ENCODE measurements at regions not wholly inside any gene's neighbourhood (a gene's known extent, or its start where the extent isn't known, plus 50 kb on each side); places are given as distances from the start of the nearest gene placed in this dataset.

- Histone ChIP-seq H3K4me3 (no peak overlapping the region), H3K27ac (no peak overlapping the region), H3K4me1 (ENCODE audit: low read depth) (peaks cover 2% of the 10 kb centered on the region), H3K36me3 (no peaks in the 10 kb centered on the region), H3K27me3 (peaks cover 19% of the 10 kb centered on the region), H3K9me3 (ENCODE audit: low read depth) (no peaks in the 10 kb centered on the region)
- TF ChIP-seq CTCF (IDR thresholded peaks at IDR 0.05; ENCODE audit: low read depth, low read length): no peak
- DNase-seq (ENCODE audit: low read depth in 1 of 2, low spot score in 1 of 2): no peak
Observed at GRCh38 chr4:128579154-128579853, 230.2 kb upstream of the JADE1 start.

DNA sequence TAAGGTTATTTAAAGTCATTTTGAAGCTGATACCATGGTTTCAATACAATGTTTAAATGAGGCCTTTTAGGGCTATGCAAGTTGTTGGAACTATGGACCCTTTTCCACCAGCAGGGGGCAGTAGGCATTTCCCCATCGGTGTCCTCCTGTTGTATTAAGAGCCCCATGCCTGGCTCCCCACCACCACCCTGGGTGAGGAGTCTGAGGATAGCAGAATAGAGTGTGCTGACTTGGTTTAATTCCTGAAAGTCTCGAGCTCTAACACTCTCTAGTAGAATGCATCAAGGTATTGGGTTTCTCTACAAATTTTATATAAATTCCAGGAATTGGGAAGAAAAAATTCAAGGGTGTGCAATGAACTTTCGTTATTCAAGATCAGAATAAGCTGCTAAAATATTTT lies 234.8 kb upstream of the JADE1 start:
- Histone ChIP-seq H3K27ac (no peak overlapping the region), H3K4me1 (ENCODE audit: low read depth) (peaks cover 12% of the 10 kb centered on the region), H3K9me3 (ENCODE audit: low read depth) (no peaks in the 10 kb centered on the region), H3K4me3 (no peak overlapping the region), H3K36me3 (no peaks in the 10 kb centered on the region), H3K27me3 (peaks cover 9% of the 10 kb centered on the region)
- peak; percentile 65 to 92 for DNase-seq (ENCODE audit: low read depth in 1 of 2, low spot score in 1 of 2)
- TF ChIP-seq CTCF (IDR thresholded peaks at IDR 0.05; ENCODE audit: low read depth, low read length): peak; percentile 73

DNA sequence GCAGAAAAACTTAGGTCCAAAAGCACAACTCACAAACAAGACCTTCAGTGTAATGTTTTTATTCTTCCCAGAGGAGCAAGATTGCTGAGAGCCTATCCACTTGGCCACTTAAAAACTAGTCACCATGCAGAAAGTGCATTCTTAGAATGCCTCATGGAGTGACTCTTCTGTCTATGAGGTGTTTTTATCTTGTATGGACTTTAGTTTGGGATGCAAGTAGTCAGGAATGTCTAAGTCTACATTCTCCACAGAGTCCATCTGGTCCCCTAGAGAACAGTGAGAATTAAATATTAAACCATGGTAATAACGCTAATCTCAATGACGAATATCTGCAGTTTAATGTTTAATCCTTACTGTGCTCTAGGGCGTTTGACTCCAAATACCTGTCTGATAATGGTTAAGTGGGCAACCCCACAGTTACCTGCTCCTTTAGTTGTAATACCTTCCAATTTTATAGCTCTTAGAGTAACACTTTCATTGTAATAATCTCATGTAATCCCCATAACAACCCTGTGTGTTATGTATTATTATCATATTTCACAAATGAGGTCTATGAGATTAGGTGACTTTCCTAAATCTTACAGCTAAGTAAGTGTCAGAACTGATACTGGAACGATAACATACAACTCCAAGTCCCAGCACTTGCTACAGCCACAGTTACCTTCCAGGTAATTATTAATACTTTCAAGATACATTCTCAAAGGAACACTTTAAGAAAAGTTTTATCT lies 235.6 kb upstream of the JADE1 start:
- Histone ChIP-seq H3K4me3 (no peak overlapping the region), H3K27ac (no peak overlapping the region), H3K27me3 (peaks cover 8% of the 10 kb centered on the region), H3K9me3 (ENCODE audit: low read depth) (no peaks in the 10 kb centered on the region), H3K36me3 (no peaks in the 10 kb centered on the region), H3K4me1 (ENCODE audit: low read depth) (peaks cover 12% of the 10 kb centered on the region)
- DNase-seq (ENCODE audit: low read depth in 1 of 2, low spot score in 1 of 2): peak; percentile 74 to 80
- TF ChIP-seq CTCF (IDR thresholded peaks at IDR 0.05; ENCODE audit: low read depth, low read length): no peak

DNA sequence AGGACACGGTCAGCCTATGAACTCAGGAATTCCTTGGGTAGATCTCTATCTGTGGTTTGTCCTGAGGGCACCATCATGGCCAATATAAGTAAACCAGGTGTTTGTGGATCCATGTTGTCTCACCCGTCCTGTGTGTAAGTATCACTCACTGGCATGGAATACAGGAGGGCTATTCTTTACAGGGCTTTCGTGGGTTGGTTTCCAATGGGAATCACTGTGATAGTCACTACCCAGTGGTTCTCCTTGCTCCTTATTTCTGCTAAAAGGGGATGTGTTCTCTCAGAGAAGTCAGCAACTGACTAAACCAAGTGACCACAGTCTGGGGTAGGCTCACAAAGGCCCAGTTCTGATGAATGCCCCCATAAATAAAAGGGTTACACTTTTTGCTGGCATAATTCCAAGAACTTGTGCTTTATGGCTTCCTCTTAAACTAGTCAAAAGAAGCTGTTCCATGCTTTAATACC lies 236.7 kb upstream of the JADE1 start:
- Histone ChIP-seq H3K4me1 (ENCODE audit: low read depth) (peaks cover 12% of the 10 kb centered on the region), H3K4me3 (no peak overlapping the region), H3K36me3 (no peaks in the 10 kb centered on the region), H3K27ac (no peak overlapping the region), H3K27me3 (peaks cover 7% of the 10 kb centered on the region), H3K9me3 (ENCODE audit: low read depth) (no peaks in the 10 kb centered on the region)
- TF ChIP-seq CTCF (IDR thresholded peaks at IDR 0.05; ENCODE audit: low read depth, low read length): no peak
- DNase-seq (ENCODE audit: low read depth in 1 of 2, low spot score in 1 of 2): no peak

GRCh38 chr4:128571747-128572146 lies 237.8 kb upstream of the JADE1 start:
- Histone ChIP-seq H3K27me3 (peaks cover 14% of the 10 kb centered on the region), H3K9me3 (ENCODE audit: low read depth) (no peaks in the 10 kb centered on the region), H3K36me3 (no peaks in the 10 kb centered on the region), H3K4me3 (no peak overlapping the region), H3K4me1 (ENCODE audit: low read depth) (peaks cover 12% of the 10 kb centered on the region), H3K27ac (no peak overlapping the region)
- DNase-seq (ENCODE audit: low read depth in 1 of 2, low spot score in 1 of 2): peak in 1 of 2 donors; percentile 94
- TF ChIP-seq CTCF (IDR thresholded peaks at IDR 0.05; ENCODE audit: low read depth, low read length): no peak
